Stimulated activated naive B cell treated with anti-CD40 and anti-IgM and Interleukin-4, amounts not matched to agents 10 μg/mL and 1 μg/mL and 100 μg/mL, for 72 hours (primary cell): ENCODE measurements at regions not wholly inside any gene's neighbourhood (a gene's known extent, or its start where the extent isn't known, plus 50 kb on each side); places are given as distances from the start of the nearest gene placed in this dataset.
"Not testable (repeated sequence)": the region's sequence is repeated elsewhere in the genome, so short reads cannot be mapped to it uniquely, and the experiment has no call there.

ENCODE experiments used
- ATAC-seq, 2 donors: fragments of 150-1000 bp; cut with Tn5 transposase; replicated peaks; 2 replicates each; pipeline ENCODE4 v1.10.0; 2021; ENCODE audit warnings: moderate library complexity in 1 of 2
- DNase-seq: peaks from one replicate; pipeline ENCODE4 v3.0.0; 2021
- H3K27ac Mint-ChIP-seq: one replicate; pipeline ENCODE4 v1.8.0; 2022; ENCODE audit warnings: mild to moderate bottlenecking, mixed read lengths
- H3K27me3 Mint-ChIP-seq, 2 donors: one replicate each; pipeline ENCODE4 v1.8.0; 2022; ENCODE audit warnings: mixed read lengths in 2 of 2
- H3K36me3 Mint-ChIP-seq, 2 donors: one replicate each; pipeline ENCODE4 v1.8.0; 2022; ENCODE audit warnings: mixed read lengths in 2 of 2, mild to moderate bottlenecking in 1 of 2
- H3K4me1 Mint-ChIP-seq, 2 donors: one replicate each; pipeline ENCODE4 v1.8.0; 2022; ENCODE audit warnings: mixed read lengths in 2 of 2, mild to moderate bottlenecking in 1 of 2
- H3K4me3 Mint-ChIP-seq, 2 donors: one replicate each; pipeline ENCODE4 v1.8.0; 2022; ENCODE audit warnings: mild to moderate bottlenecking in 2 of 2, mixed read lengths in 2 of 2, moderate library complexity in 1 of 2
- H3K9me3 Mint-ChIP-seq, 2 donors: one replicate each; pipeline ENCODE4 v1.8.0; 2022; ENCODE audit warnings: mixed read lengths in 2 of 2, mild to moderate bottlenecking in 1 of 2

- no peak for ATAC-seq
- Mint-ChIP-seq H3K9me3 (no peaks in the 10 kb centered on the region), H3K27ac (peak overlapping the region; percentile 1), H3K27me3 (no peaks in the 10 kb centered on the region), H3K4me3 (no peak overlapping the region), H3K36me3 (peaks cover 48 to 61% of the 10 kb centered on the region in 2 donors), H3K4me1 (peaks cover 56 to 92% of the 10 kb centered on the region in 2 donors)
- DNase-seq, result no peak
Measured at GRCh38 chr21:36257657-36258056, 62.3 kb upstream of the MORC3 start.

- H3K9me3 Mint-ChIP-seq, result no peaks in the 10 kb centered on the region
- ATAC-seq (peak; percentile 47 to 58), DNase-seq (peak; percentile 21)
- H3K27ac Mint-ChIP-seq, result peak overlapping the region; percentile 93
- H3K36me3 Mint-ChIP-seq, result peaks cover 34 to 45% of the 10 kb centered on the region in 2 donors
- H3K4me3 Mint-ChIP-seq, result peak overlapping the region; percentile 83 to 84
- peaks cover 41 to 76% of the 10 kb centered on the region in 2 donors for H3K4me1 Mint-ChIP-seq
- no peaks in the 10 kb centered on the region for H3K27me3 Mint-ChIP-seq
Measured at GRCh38 chr21:36260030-36260787, 59.8 kb upstream of the MORC3 start.

- Mint-ChIP-seq H3K27me3 (no peaks in the 10 kb centered on the region), H3K9me3 (no peaks in the 10 kb centered on the region), H3K4me1 (peaks cover 41 to 75% of the 10 kb centered on the region in 2 donors), H3K27ac (peak overlapping the region; percentile 93), H3K4me3 (peak overlapping the region; percentile 83 to 84), H3K36me3 (peaks cover 36 to 45% of the 10 kb centered on the region in 2 donors)
- DNase-seq (peak; percentile 18), ATAC-seq (peak; percentile 51 to 68)
Measured at GRCh38 chr21:36260802-36261201, 59.2 kb upstream of the MORC3 start.

DNA sequence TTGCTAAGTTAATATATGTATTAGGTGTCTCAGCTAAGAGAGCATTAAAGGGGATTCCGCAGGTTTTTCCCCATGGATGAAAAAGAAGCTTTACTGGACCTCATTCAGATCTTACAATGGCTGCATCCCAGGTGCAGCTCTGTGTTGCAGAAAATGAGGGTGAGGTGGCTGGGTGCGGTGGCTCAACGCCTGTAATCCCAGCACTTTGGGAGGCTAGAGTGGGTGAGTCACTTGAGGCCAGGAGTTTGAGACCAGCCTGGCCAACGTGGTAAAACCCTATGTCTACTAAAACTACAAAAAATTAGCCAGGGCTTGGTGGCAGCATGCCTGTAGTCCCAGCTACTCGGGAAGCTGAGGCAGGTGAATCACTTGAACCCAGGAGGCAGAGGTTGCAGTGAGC, 58.5 kb upstream of the MORC3 start:
- Mint-ChIP-seq H3K4me3 (no peak overlapping the region), H3K27me3 (no peaks in the 10 kb centered on the region), H3K9me3 (no peaks in the 10 kb centered on the region), H3K36me3 (peaks cover 39 to 49% of the 10 kb centered on the region in 2 donors), H3K4me1 (peaks cover 38 to 69% of the 10 kb centered on the region in 2 donors), H3K27ac (peak overlapping the region; percentile 93)
- ATAC-seq (no peak), DNase-seq (no peak)

GRCh38 chr21:36263797-36264196, 56.2 kb upstream of the MORC3 start:
- peaks cover 26 to 60% of the 10 kb centered on the region in 2 donors for H3K4me1 Mint-ChIP-seq
- H3K27ac Mint-ChIP-seq, result peak overlapping the region; percentile 38
- DNase-seq (peak; percentile 34), ATAC-seq (peak; percentile 77 to 84)
- H3K4me3 Mint-ChIP-seq, result peak overlapping the region in 1 of 2 donors; percentile 14
- H3K9me3 Mint-ChIP-seq, result peaks cover 0 to 7% of the 10 kb centered on the region in 2 donors
- H3K27me3 Mint-ChIP-seq, result no peaks in the 10 kb centered on the region
- peaks cover 37 to 48% of the 10 kb centered on the region in 2 donors for H3K36me3 Mint-ChIP-seq

GRCh38 chr21:36265431-36265830, 54.6 kb upstream of the MORC3 start:
- no peak overlapping the region for H3K27ac Mint-ChIP-seq
- H3K9me3 Mint-ChIP-seq, result peaks cover 0 to 7% of the 10 kb centered on the region in 2 donors
- H3K4me3 Mint-ChIP-seq, result no peak overlapping the region
- H3K4me1 Mint-ChIP-seq, result peaks cover 19 to 48% of the 10 kb centered on the region in 2 donors
- no peak for DNase-seq
- no peak for ATAC-seq
- peaks cover 43 to 52% of the 10 kb centered on the region in 2 donors for H3K36me3 Mint-ChIP-seq
- H3K27me3 Mint-ChIP-seq, result no peaks in the 10 kb centered on the region

DNA sequence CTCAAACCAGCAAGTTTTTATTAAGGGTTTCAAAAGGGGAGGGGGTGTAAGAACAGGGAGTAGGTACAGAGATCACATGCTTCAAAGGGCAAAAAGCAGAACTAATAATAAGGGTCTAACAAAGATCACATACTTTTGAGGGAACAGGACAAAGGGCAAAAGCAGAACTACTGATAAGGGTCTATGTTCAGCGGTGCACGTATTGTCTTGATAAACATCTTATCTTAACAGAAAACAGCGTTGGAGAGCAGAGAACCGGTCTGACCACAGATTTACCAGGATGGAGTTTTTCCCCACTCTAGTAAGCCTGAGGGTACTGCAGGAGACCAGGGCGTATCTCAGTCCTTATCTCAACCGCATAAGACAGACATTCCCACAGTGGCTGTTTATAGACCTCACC, 52.2 kb upstream of the MORC3 start:
- ATAC-seq, H3K4me3 Mint-ChIP-seq, H3K27me3 Mint-ChIP-seq, DNase-seq, H3K27ac Mint-ChIP-seq, H3K9me3 Mint-ChIP-seq: not testable (repeated sequence)
- H3K36me3 Mint-ChIP-seq, result peaks cover 38 to 44% of the 10 kb centered on the region in 2 donors
- peaks cover 13 to 30% of the 10 kb centered on the region in 2 donors for H3K4me1 Mint-ChIP-seq

DNA sequence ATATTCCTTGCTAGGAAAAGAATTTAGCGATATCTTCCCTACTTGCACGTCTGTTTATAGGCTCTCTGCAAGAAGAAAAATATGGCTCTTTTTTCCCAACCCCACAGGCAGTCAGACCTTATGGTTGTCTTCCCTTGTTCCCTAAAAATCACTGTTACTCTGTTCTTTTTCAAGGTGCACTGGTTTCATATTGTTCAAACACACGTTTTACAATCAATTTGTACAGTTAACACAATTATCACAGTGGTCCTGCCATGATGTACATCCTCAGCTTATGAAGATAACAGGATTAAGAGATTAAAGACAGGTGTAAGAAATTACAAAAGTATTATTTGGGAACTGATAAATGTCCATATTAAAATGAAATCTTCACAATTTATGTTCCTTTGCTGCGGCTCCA, 51.7 kb upstream of the MORC3 start:
- H3K27me3 Mint-ChIP-seq, H3K27ac Mint-ChIP-seq, H3K4me3 Mint-ChIP-seq, ATAC-seq, H3K9me3 Mint-ChIP-seq, DNase-seq: not testable (repeated sequence)
- peaks cover 13 to 31% of the 10 kb centered on the region in 2 donors for H3K4me1 Mint-ChIP-seq
- peaks cover 38 to 45% of the 10 kb centered on the region in 2 donors for H3K36me3 Mint-ChIP-seq
